NCI-H1930 (cell line): ENCODE measurements at regions not wholly inside any gene's neighbourhood (a gene's known extent, or its start where the extent isn't known, plus 50 kb on each side); places are given as distances from the start of the nearest gene placed in this dataset.
"Not testable (repeated sequence)": the region's sequence is repeated elsewhere in the genome, so short reads cannot be mapped to it uniquely, and the experiment has no call there.

Experiments used
- DNase-seq, 2 experiments: peaks; one replicate each; lab custom pipeline; 2025; lab: John Stamatoyannopoulos, UW

- no peak for DNase-seq
Measured at GRCh38 chr1:194437135-194437534, 1250.7 kb upstream of the B3GALT2 start.

GRCh38 chr1:194431121-194431520 lies 1244.7 kb upstream of the B3GALT2 start:
- DNase-seq: no peak

- DNase-seq: no peak
Measured at GRCh38 chr1:194420706-194421105, 1234.3 kb upstream of the B3GALT2 start.

GRCh38 chr1:194419721-194420120 lies 1233.3 kb upstream of the B3GALT2 start:
- no peak for DNase-seq

- no peak for DNase-seq
Measured at GRCh38 chr1:194410756-194411155, 1224.3 kb upstream of the B3GALT2 start.

GRCh38 chr1:194407238-194407637 lies 1220.8 kb upstream of the B3GALT2 start:
- not testable (repeated sequence) for DNase-seq

- DNase-seq: no peak
Measured at GRCh38 chr1:194394676-194395075, 1208.3 kb upstream of the B3GALT2 start.

- no peak for DNase-seq
Measured at GRCh38 chr1:194387531-194387930, 1201.1 kb upstream of the B3GALT2 start.

- no peak for DNase-seq
Measured at GRCh38 chr1:194378517-194378916, 1192.1 kb upstream of the B3GALT2 start.

- no peak for DNase-seq
Measured at GRCh38 chr1:194374649-194375048, 1188.2 kb upstream of the B3GALT2 start.

- no peak for DNase-seq
Measured at GRCh38 chr1:194372266-194372665, 1185.9 kb upstream of the B3GALT2 start.

- DNase-seq: no peak
Measured at GRCh38 chr1:194369622-194370021, 1183.2 kb upstream of the B3GALT2 start.

GRCh38 chr1:194369060-194369459 lies 1182.6 kb upstream of the B3GALT2 start:
- no peak for DNase-seq

- no peak for DNase-seq
Measured at GRCh38 chr1:194367121-194367520, 1180.7 kb upstream of the B3GALT2 start.

GRCh38 chr1:194366705-194367104 lies 1180.3 kb upstream of the B3GALT2 start:
- no peak for DNase-seq

- DNase-seq: no peak
Measured at GRCh38 chr1:194362327-194362726, 1175.9 kb upstream of the B3GALT2 start.

GRCh38 chr1:194361374-194362131 lies 1175.1 kb upstream of the B3GALT2 start:
- no peak for DNase-seq

- no peak for DNase-seq
Measured at GRCh38 chr1:194358208-194358581, 1171.8 kb upstream of the B3GALT2 start.

- not testable (repeated sequence) for DNase-seq
Measured at GRCh38 chr1:194357573-194358207, 1171.3 kb upstream of the B3GALT2 start.

- DNase-seq: no peak
Measured at GRCh38 chr1:194355488-194356106, 1169.2 kb upstream of the B3GALT2 start.

GRCh38 chr1:194353121-194353520 lies 1166.7 kb upstream of the B3GALT2 start:
- no peak for DNase-seq

- no peak for DNase-seq
Measured at GRCh38 chr1:194347200-194347599, 1160.8 kb upstream of the B3GALT2 start.
